IMR-90 (cell line): ENCODE measurements at regions not wholly inside any gene's neighbourhood (a gene's known extent, or its start where the extent isn't known, plus 50 kb on each side); places are given as distances from the start of the nearest gene placed in this dataset.

ENCODE experiments used
- ATAC-seq: fragments of 200-7000 bp; cut with Tn5 transposase; 2 replicates; pipeline ENCODE4 v1.9.1; 2020; ENCODE audit warnings: low read depth, mild to moderate bottlenecking, moderate library complexity
- BruUV-seq: library from RNA; stranded (reverse); fragments of 400-500 nt; replicated peaks from 2 replicates; lab custom pipeline; 2021; lab: Mats Ljungman, UMichigan
- CTCF ChIA-PET: fragments of 300-600 bp; formaldehyde crosslinking; extraction: SDS; loops from one replicate; lab custom pipeline; 2021; ENCODE audit warnings: antibody characterized with exemption; lab: Yijun Ruan, JAX
- POLR2A ChIA-PET: fragments of 300-600 bp; sonication (Branson Sonifier 250); formaldehyde crosslinking; loops from one replicate; lab custom pipeline; 2022; ENCODE audit warnings: antibody characterized with exemption; ENCODE audit not compliant: unreplicated experiment; lab: Charles Lee
- DNase-seq: peaks from one replicate; pipeline ENCODE4 v3.0.0; 2013
- H2AFZ ChIP-seq: replicated peaks from 2 replicates; pipeline ENCODE3; 2013; ENCODE audit warnings: low read length, mild to moderate bottlenecking; ENCODE audit not compliant: poor library complexity
- H2AK5ac ChIP-seq: 2 replicates; pipeline ENCODE4 v1.6.1; 2013; ENCODE audit warnings: low read depth, low read length, inconsistent platforms
- H2AK9ac ChIP-seq: replicated peaks from 2 replicates; pipeline ENCODE3; 2013; ENCODE audit warnings: mild to moderate bottlenecking, low read depth, low read length, moderate library complexity; ENCODE audit not compliant: poor library complexity
- H2BK120ac ChIP-seq: 2 replicates; pipeline ENCODE4 v1.6.1; 2013; ENCODE audit warnings: low read depth, low read length, inconsistent platforms
- H2BK15ac ChIP-seq: 3 replicates; pipeline ENCODE4 v1.6.1; 2013; ENCODE audit warnings: low read depth, low read length, inconsistent platforms
- H2BK20ac ChIP-seq: 2 replicates; pipeline ENCODE4 v1.6.1; 2013; ENCODE audit warnings: low read depth, mild to moderate bottlenecking, inconsistent platforms, low read length, moderate library complexity
- H2BK5ac ChIP-seq: 2 replicates; pipeline ENCODE4 v1.6.1; 2013; ENCODE audit warnings: mild to moderate bottlenecking, low read depth, low read length, inconsistent platforms; ENCODE audit not compliant: poor library complexity, severe bottlenecking
- H3K14ac ChIP-seq: replicated peaks from 2 replicates; pipeline ENCODE4 v1.6.1; 2013; ENCODE audit warnings: low read depth, low read length, inconsistent platforms
- H3K18ac ChIP-seq: 2 replicates; pipeline ENCODE4 v1.6.1; 2013; ENCODE audit warnings: low read depth, low read length, control low read depth
- H3K23ac ChIP-seq: 2 replicates; pipeline ENCODE4 v1.6.1; 2013; ENCODE audit warnings: low read depth, low read length, inconsistent platforms
- H3K27ac ChIP-seq: 2 replicates; pipeline ENCODE4 v1.5.1; 2013; ENCODE audit warnings: mild to moderate bottlenecking, control low read depth, low read length; ENCODE audit not compliant: insufficient read depth
- H3K27me3 ChIP-seq: 2 replicates; pipeline ENCODE4 v1.6.1; 2013; ENCODE audit warnings: low read length; ENCODE audit not compliant: control insufficient read depth, insufficient read depth
- H3K36me3 ChIP-seq: 2 replicates; pipeline ENCODE4 v1.6.1; 2013; ENCODE audit warnings: low read length, mixed read lengths; ENCODE audit not compliant: control insufficient read depth, insufficient read depth
- H3K4ac ChIP-seq: 2 replicates; pipeline ENCODE4 v1.6.1; 2013; ENCODE audit warnings: low read depth, low read length, inconsistent platforms
- H3K4me1 ChIP-seq: 2 replicates; pipeline ENCODE4 v1.6.1; 2013; ENCODE audit warnings: low read length, mixed read lengths; ENCODE audit not compliant: control insufficient read depth, insufficient read depth
- H3K4me2 ChIP-seq: 2 replicates; pipeline ENCODE4 v1.6.1; 2013; ENCODE audit warnings: low read depth, mild to moderate bottlenecking, control low read depth, low read length, moderate library complexity
- H3K4me3 ChIP-seq: 2 replicates; pipeline ENCODE4 v1.5.1; 2013; ENCODE audit warnings: low read depth, mild to moderate bottlenecking, control low read depth, low read length, moderate library complexity; ENCODE audit not compliant: insufficient read depth
- H3K56ac ChIP-seq: 2 replicates; pipeline ENCODE4 v1.6.1; 2013; ENCODE audit warnings: low read length, inconsistent platforms; ENCODE audit not compliant: insufficient read depth; ENCODE audit errors: extremely low read depth
- H3K79me1 ChIP-seq, 2 experiments: 2 replicates each; pipeline ENCODE4 v1.6.1; 2013; ENCODE audit warnings: low read length in 2 of 2, inconsistent platforms in 1 of 2, low read depth in 1 of 2
- H3K9ac ChIP-seq: 2 replicates; pipeline ENCODE4 v1.6.1; 2013; ENCODE audit warnings: low read depth, low read length, control low read depth
- H3K9me1 ChIP-seq: 2 replicates; pipeline ENCODE4 v1.6.1; 2013; ENCODE audit warnings: low read length, inconsistent platforms; ENCODE audit not compliant: insufficient read depth
- H3K9me3 ChIP-seq: 2 replicates; pipeline ENCODE4 v1.6.1; 2013; ENCODE audit warnings: low read length; ENCODE audit not compliant: control insufficient read depth, insufficient read depth
- H4K20me1 ChIP-seq: 2 replicates; pipeline ENCODE4 v1.6.1; 2013; ENCODE audit warnings: low read length, inconsistent platforms; ENCODE audit not compliant: insufficient read depth
- H4K5ac ChIP-seq: 2 replicates; pipeline ENCODE4 v1.6.1; 2013; ENCODE audit warnings: mild to moderate bottlenecking, low read depth, low read length, control low read depth
- H4K8ac ChIP-seq, 2 experiments: 2 replicates each; pipeline ENCODE4 v1.6.1; 2013; ENCODE audit warnings: low read depth in 2 of 2, low read length in 2 of 2, control low read depth in 1 of 2, inconsistent platforms in 1 of 2
- H4K91ac ChIP-seq: 2 replicates; pipeline ENCODE4 v1.6.1; 2013; ENCODE audit warnings: low read depth, low read length, inconsistent platforms; ENCODE audit not compliant: insufficient read depth
- POLR2A ChIP-seq: IDR thresholded peaks from 2 replicates; pipeline ENCODE4 v1.6.1; 2012; ENCODE audit warnings: mild to moderate bottlenecking, low read depth, low read length
- RAD21 ChIP-seq: IDR thresholded peaks from 2 replicates; pipeline ENCODE4 v1.6.1; 2012; ENCODE audit warnings: low read length, improper control_type of control experiment
- SMC3 ChIP-seq: fragments of 150-350 bp; IDR thresholded peaks from 2 replicates; pipeline ENCODE4 v1.6.1; 2016; ENCODE audit warnings: low read depth, mild to moderate bottlenecking, antibody characterized with exemption, low read length, moderate library complexity
- WGBS, 2 experiments: methylation state at CpG; one replicate each; pipeline versions ENCODE4 v1.1.5 to v1.1.7; 2013; ENCODE audit warnings: missing lambda C conversion rate in 2 of 2; ENCODE audit not compliant: insufficient read length in 1 of 2; ENCODE audit errors: extremely low coverage in 2 of 2; 5-methylcytosine and 5-hydroxymethylcytosine counted together
- dilution Hi-C: fragments of 300-500 bp; cut with HindIII; formaldehyde crosslinking; loops from one replicate; pipeline ENCODE4 v1.14.3; 2018; ENCODE audit warnings: low sequenced_read_pairs; ENCODE audit not compliant: unreplicated experiment
- in situ Hi-C: fragments of 300-500 bp; cut with MboI; formaldehyde crosslinking; loops from 3 replicates; pipeline ENCODE4 v1.14.3; 2019; ENCODE audit warnings: low sequenced_read_pairs, inconsistent platforms, mixed read lengths
- intact Hi-C: fragments of 100-400 bp; cut with micrococcal nuclease; formaldehyde crosslinking; loops from 2 replicates; pipeline ENCODE4 v1.10.0; 2022

DNA sequence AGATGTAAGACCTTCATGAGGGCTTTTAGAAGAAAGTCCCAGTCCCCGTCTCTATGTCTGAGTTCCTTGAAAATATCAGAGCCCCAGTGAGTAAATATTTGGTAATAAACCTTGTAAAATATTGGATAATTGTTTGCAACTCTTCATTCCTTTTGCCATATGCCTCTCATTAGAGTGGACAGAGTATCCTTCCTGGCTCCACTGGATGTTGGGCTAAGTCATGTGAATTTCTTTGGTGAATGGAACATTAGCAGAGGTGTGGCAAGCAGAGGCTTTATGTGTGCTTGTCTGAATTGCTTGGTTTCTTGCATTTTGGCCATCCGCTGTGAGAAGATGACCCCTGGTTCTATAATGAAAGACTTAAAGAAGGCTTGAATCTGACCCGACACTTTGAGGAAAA lies 490.3 kb downstream of the METTL15 start:
- H4K8ac ChIP-seq, result no peak overlapping the region
- H2BK15ac ChIP-seq, result no peak overlapping the region
- no peaks in the 10 kb centered on the region for H3K27me3 ChIP-seq
- no peak overlapping the region for H2BK5ac ChIP-seq
- no peaks in the 10 kb centered on the region for H4K20me1 ChIP-seq
- in situ Hi-C loops (no loop called here), dilution Hi-C loops (no loop called here), intact Hi-C loops (no loop called here)
- H2BK120ac ChIP-seq, result no peak overlapping the region; the same call in 1 of the 2 replicates
- no peaks in the 10 kb centered on the region for H3K79me1 ChIP-seq
- H2AK5ac ChIP-seq, result no peak overlapping the region
- DNase-seq (no peak), ATAC-seq (no peak)
- 0 out of 2 replicates have a peak overlapping the region, but pooled peaks have one; percentile 2 for H3K18ac ChIP-seq
- no peak overlapping the region for H3K9ac ChIP-seq
- H2AK9ac ChIP-seq, result no peak overlapping the region
- no TSS peak for BruUV-seq
- POLR2A ChIA-PET, result no interaction called here
- H3K4me2 ChIP-seq, result no peak overlapping the region
- no CpG with 5 or more reads among the region's 3 CpGs for WGBS, 2 experiments
- H4K5ac ChIP-seq, result no peak overlapping the region
- TF ChIP-seq RAD21, result no peak
- TF ChIP-seq SMC3, result no peak
- no peak for TF ChIP-seq POLR2A
- H3K56ac ChIP-seq, result no peak overlapping the region
- no peak overlapping the region for H3K27ac ChIP-seq
- H3K14ac ChIP-seq, result no peak overlapping the region
- H3K4ac ChIP-seq, result no peak overlapping the region
- H2BK20ac ChIP-seq, result no peak overlapping the region
- H3K9me3 ChIP-seq, result peaks cover 2% of the 10 kb centered on the region
- CTCF ChIA-PET, result no interaction called here
- H3K4me3 ChIP-seq, result no peak overlapping the region
- no peaks in the 10 kb centered on the region for H3K9me1 ChIP-seq
- H4K91ac ChIP-seq, result no peak overlapping the region
- no peak overlapping the region for H3K23ac ChIP-seq
- H3K4me1 ChIP-seq, result no peaks in the 10 kb centered on the region
- H2AFZ ChIP-seq, result no peak overlapping the region
- H3K36me3 ChIP-seq, result no peaks in the 10 kb centered on the region
